ENCODE measurements at regions not wholly inside any gene's neighbourhood (a gene's known extent, or its start where the extent isn't known, plus 50 kb on each side); places are given as distances from the start of the nearest gene placed in this dataset.

- Histone ChIP-seq H3K27ac (ENCODE audit: low read depth in 2 of 2, low read length in 2 of 2) (no peak overlapping the region), H3K9ac (ENCODE audit: low read length in 3 of 3) (no peak overlapping the region), H3K27me3 (ENCODE audit: control insufficient read depth, insufficient read depth, low read length) (no peaks in the 10 kb centered on the region), H3K36me3 (ENCODE audit: control insufficient read depth in 2 of 3, insufficient read depth in 3 of 3, low read length in 3 of 3) (no peaks in the 10 kb centered on the region), H3K9me3 (ENCODE audit: control insufficient read depth in 2 of 3, insufficient read depth in 1 of 3, low read length in 3 of 3) (no peaks in the 10 kb centered on the region), H3K4me3 (ENCODE audit: low read length in 3 of 3) (no peak overlapping the region), H3K4me1 (ENCODE audit: control insufficient read depth in 2 of 3, insufficient read depth in 2 of 3, low read depth in 1 of 3, low read length in 3 of 3) (peaks cover 0 to 10% (median 4%) of the 10 kb centered on the region in 3 donors)
- intact Hi-C loops (cut with DNase I) = no loop called here
- TF ChIP-seq, protein P1, sequence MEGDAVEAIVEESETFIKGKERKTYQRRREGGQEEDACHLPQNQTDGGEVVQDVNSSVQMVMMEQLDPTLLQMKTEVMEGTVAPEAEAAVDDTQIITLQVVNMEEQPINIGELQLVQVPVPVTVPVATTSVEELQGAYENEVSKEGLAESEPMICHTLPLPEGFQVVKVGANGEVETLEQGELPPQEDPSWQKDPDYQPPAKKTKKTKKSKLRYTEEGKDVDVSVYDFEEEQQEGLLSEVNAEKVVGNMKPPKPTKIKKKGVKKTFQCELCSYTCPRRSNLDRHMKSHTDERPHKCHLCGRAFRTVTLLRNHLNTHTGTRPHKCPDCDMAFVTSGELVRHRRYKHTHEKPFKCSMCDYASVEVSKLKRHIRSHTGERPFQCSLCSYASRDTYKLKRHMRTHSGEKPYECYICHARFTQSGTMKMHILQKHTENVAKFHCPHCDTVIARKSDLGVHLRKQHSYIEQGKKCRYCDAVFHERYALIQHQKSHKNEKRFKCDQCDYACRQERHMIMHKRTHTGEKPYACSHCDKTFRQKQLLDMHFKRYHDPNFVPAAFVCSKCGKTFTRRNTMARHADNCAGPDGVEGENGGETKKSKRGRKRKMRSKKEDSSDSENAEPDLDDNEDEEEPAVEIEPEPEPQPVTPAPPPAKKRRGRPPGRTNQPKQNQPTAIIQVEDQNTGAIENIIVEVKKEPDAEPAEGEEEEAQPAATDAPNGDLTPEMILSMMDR (IDR thresholded peaks at IDR 0.05; ENCODE audit: borderline replicate concordance, extremely low read depth, insufficient read depth) = no peak
- FAIRE-seq (no peak), DNase-seq (no peak)
Measured at GRCh38 chr2:117723483-117723882, 91.0 kb upstream of the DDX18 start.

GRCh38 chr2:117723888-117724434 lies 90.5 kb upstream of the DDX18 start:
- H3K9ac ChIP-seq (ENCODE audit: low read length in 3 of 3) = no peak overlapping the region
- no peaks in the 10 kb centered on the region for H3K9me3 ChIP-seq (ENCODE audit: control insufficient read depth in 2 of 3, insufficient read depth in 1 of 3, low read length in 3 of 3)
- FAIRE-seq (no peak), DNase-seq (peak in 1 of 5 donors; percentile 19)
- H3K27ac ChIP-seq (ENCODE audit: low read depth in 2 of 2, low read length in 2 of 2) = no peak overlapping the region
- H3K36me3 ChIP-seq (ENCODE audit: control insufficient read depth in 2 of 3, insufficient read depth in 3 of 3, low read length in 3 of 3) = no peaks in the 10 kb centered on the region
- H3K4me3 ChIP-seq (ENCODE audit: low read length in 3 of 3) = no peak overlapping the region
- H3K4me1 ChIP-seq (ENCODE audit: control insufficient read depth in 2 of 3, insufficient read depth in 2 of 3, low read depth in 1 of 3, low read length in 3 of 3) = peaks cover 0 to 10% (median 4%) of the 10 kb centered on the region in 3 donors
- TF ChIP-seq, protein P1 (IDR thresholded peaks at IDR 0.05; ENCODE audit: borderline replicate concordance, extremely low read depth, insufficient read depth) = no peak
- intact Hi-C loops (cut with DNase I) = no loop called here
- H3K27me3 ChIP-seq (ENCODE audit: control insufficient read depth, insufficient read depth, low read length) = no peaks in the 10 kb centered on the region

DNA sequence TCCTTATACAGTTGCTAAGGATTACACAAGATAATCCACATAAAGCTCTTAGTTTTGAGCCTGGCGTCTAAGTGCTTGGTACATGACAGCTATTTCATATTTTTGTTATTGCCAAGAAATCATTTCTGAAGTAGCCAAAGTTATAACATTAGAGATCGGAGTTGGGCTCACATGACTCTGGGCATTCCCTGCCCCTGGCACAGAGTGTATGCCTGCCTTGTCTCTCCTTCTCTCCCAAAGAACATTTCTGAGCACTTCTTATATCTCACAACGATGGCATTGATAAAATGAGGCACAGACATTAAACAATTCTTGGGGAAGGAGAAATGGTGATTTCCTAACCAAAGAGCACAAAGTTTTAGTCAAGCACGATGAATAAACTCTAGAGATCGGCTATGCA lies 87.7 kb upstream of the DDX18 start:
- TF ChIP-seq, protein P1 (IDR thresholded peaks at IDR 0.05; ENCODE audit: borderline replicate concordance, extremely low read depth, insufficient read depth) = no peak
- FAIRE-seq (no peak), DNase-seq (no peak)
- H3K27ac ChIP-seq (ENCODE audit: low read depth in 2 of 2, low read length in 2 of 2) = no peak overlapping the region
- H3K9ac ChIP-seq (ENCODE audit: low read length in 3 of 3) = no peak overlapping the region
- intact Hi-C loops (cut with DNase I) = no loop called here
- H3K4me1 ChIP-seq (ENCODE audit: control insufficient read depth in 2 of 3, insufficient read depth in 2 of 3, low read depth in 1 of 3, low read length in 3 of 3) = peaks cover 0 to 10% (median 4%) of the 10 kb centered on the region in 3 donors
- H3K36me3 ChIP-seq (ENCODE audit: control insufficient read depth in 2 of 3, insufficient read depth in 3 of 3, low read length in 3 of 3) = no peaks in the 10 kb centered on the region
- no peak overlapping the region for H3K4me3 ChIP-seq (ENCODE audit: low read length in 3 of 3)
- no peaks in the 10 kb centered on the region for H3K27me3 ChIP-seq (ENCODE audit: control insufficient read depth, insufficient read depth, low read length)
- no peaks in the 10 kb centered on the region for H3K9me3 ChIP-seq (ENCODE audit: control insufficient read depth in 2 of 3, insufficient read depth in 1 of 3, low read length in 3 of 3)

GRCh38 chr2:117737846-117738245 lies 76.6 kb upstream of the DDX18 start:
- H3K9me3 ChIP-seq (ENCODE audit: control insufficient read depth in 2 of 3, insufficient read depth in 1 of 3, low read length in 3 of 3) = no peaks in the 10 kb centered on the region

More at GRCh38 chr2:117737846-117738245, 76.6 kb upstream of the DDX18 start:
- DNase-seq (no peak), FAIRE-seq (no peak)
- Histone ChIP-seq H3K27me3 (ENCODE audit: control insufficient read depth, insufficient read depth, low read length) (no peaks in the 10 kb centered on the region), H3K4me1 (ENCODE audit: control insufficient read depth in 2 of 3, insufficient read depth in 2 of 3, low read depth in 1 of 3, low read length in 3 of 3) (no peaks in the 10 kb centered on the region), H3K9ac (ENCODE audit: low read length in 3 of 3) (no peak overlapping the region), H3K4me3 (ENCODE audit: low read length in 3 of 3) (no peak overlapping the region), H3K36me3 (ENCODE audit: control insufficient read depth in 2 of 3, insufficient read depth in 3 of 3, low read length in 3 of 3) (no peaks in the 10 kb centered on the region), H3K27ac (ENCODE audit: low read depth in 2 of 2, low read length in 2 of 2) (no peak overlapping the region)
- intact Hi-C loops (cut with DNase I) = no loop called here
- TF ChIP-seq, protein P1 (IDR thresholded peaks at IDR 0.05; ENCODE audit: borderline replicate concordance, extremely low read depth, insufficient read depth) = no peak

Data from kidney (tissue), 13 donors.